ENCODE measurements at regions not wholly inside any gene's neighbourhood (a gene's known extent, or its start where the extent isn't known, plus 50 kb on each side); places are given as distances from the start of the nearest gene placed in this dataset.

- Histone ChIP-seq H3F3A (replicated peaks; ENCODE audit: low read depth) (no peaks in the 10 kb centered on the region), H3K36me3 (ENCODE audit: insufficient read depth) (no peaks in the 10 kb centered on the region), H3K79me2 (replicated peaks; ENCODE audit: insufficient read depth) (no peaks in the 10 kb centered on the region), H3K4me3 (no peak overlapping the region), H3K4me1 (ENCODE audit: insufficient read depth) (no peaks in the 10 kb centered on the region), H3K4me2 (no peak overlapping the region), H4K20me1 (replicated peaks; ENCODE audit: insufficient read depth) (no peaks in the 10 kb centered on the region), H3K9me2 (ENCODE audit: insufficient read depth) (no peaks in the 10 kb centered on the region), H3K27me3 (ENCODE audit: insufficient read depth) (no peaks in the 10 kb centered on the region), H3K27ac (ENCODE audit: low read depth) (no peak overlapping the region), H2AFZ (no peak overlapping the region)
- peaks cover 4% of the 10 kb centered on the region; the same call in 1 of the 3 replicates for H3K9me3 Mint-ChIP-seq
- no peak for TF ChIP-seq ZNF114 (CRISPR knock-in tag; IDR thresholded peaks at IDR 0.05)
- TF ChIP-seq NANOG (IDR thresholded peaks at IDR 0.05; ENCODE audit: borderline replicate concordance): no peak
- TF ChIP-seq, protein P1, sequence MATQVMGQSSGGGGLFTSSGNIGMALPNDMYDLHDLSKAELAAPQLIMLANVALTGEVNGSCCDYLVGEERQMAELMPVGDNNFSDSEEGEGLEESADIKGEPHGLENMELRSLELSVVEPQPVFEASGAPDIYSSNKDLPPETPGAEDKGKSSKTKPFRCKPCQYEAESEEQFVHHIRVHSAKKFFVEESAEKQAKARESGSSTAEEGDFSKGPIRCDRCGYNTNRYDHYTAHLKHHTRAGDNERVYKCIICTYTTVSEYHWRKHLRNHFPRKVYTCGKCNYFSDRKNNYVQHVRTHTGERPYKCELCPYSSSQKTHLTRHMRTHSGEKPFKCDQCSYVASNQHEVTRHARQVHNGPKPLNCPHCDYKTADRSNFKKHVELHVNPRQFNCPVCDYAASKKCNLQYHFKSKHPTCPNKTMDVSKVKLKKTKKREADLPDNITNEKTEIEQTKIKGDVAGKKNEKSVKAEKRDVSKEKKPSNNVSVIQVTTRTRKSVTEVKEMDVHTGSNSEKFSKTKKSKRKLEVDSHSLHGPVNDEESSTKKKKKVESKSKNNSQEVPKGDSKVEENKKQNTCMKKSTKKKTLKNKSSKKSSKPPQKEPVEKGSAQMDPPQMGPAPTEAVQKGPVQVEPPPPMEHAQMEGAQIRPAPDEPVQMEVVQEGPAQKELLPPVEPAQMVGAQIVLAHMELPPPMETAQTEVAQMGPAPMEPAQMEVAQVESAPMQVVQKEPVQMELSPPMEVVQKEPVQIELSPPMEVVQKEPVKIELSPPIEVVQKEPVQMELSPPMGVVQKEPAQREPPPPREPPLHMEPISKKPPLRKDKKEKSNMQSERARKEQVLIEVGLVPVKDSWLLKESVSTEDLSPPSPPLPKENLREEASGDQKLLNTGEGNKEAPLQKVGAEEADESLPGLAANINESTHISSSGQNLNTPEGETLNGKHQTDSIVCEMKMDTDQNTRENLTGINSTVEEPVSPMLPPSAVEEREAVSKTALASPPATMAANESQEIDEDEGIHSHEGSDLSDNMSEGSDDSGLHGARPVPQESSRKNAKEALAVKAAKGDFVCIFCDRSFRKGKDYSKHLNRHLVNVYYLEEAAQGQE (IDR thresholded peaks at IDR 0.05; ENCODE audit: unreplicated experiment): no peak
- TF ChIP-seq POLR2AphosphoS5 (IDR thresholded peaks at IDR 0.05; ENCODE audit: low read depth): no peak
- H3K4me3 Mint-ChIP-seq: no peak overlapping the region
- no peak overlapping the region for H3K27ac Mint-ChIP-seq
- H3K4me1 Mint-ChIP-seq: peaks cover 15% of the 10 kb centered on the region
- ATAC-seq: no peak
- H3K27me3 Mint-ChIP-seq (ENCODE audit: insufficient read depth, low read depth, poor library complexity): peaks cover 9% of the 10 kb centered on the region
- DNase-seq (ENCODE audit: low spot score): no peak
- no peaks in the 10 kb centered on the region for H3K36me3 Mint-ChIP-seq (ENCODE audit: low read depth)
Observed at GRCh38 chr5:3285621-3286020, 310.0 kb upstream of the IRX1 start.

GRCh38 chr5:3284506-3284905 is 311.1 kb upstream of the IRX1 start:
- no peaks in the 10 kb centered on the region for H3K36me3 ChIP-seq (ENCODE audit: insufficient read depth)
- H3K36me3 Mint-ChIP-seq (ENCODE audit: low read depth): no peaks in the 10 kb centered on the region
- DNase-seq (ENCODE audit: low spot score) (no peak), ATAC-seq (no peak)
- no peak overlapping the region for H3K4me3 ChIP-seq
- H3K4me1 Mint-ChIP-seq: peaks cover 15% of the 10 kb centered on the region
- H3K4me3 Mint-ChIP-seq: no peak overlapping the region
- H3K27ac Mint-ChIP-seq: no peak overlapping the region
- no peaks in the 10 kb centered on the region for H3K9me2 ChIP-seq (ENCODE audit: insufficient read depth)
- peaks cover 4% of the 10 kb centered on the region; the same call in 1 of the 3 replicates for H3K9me3 Mint-ChIP-seq
- H4K20me1 ChIP-seq (replicated peaks; ENCODE audit: insufficient read depth): no peaks in the 10 kb centered on the region
- H3K27me3 ChIP-seq (ENCODE audit: insufficient read depth): no peaks in the 10 kb centered on the region
- H2AFZ ChIP-seq: no peak overlapping the region
- H3K4me1 ChIP-seq (ENCODE audit: insufficient read depth): no peaks in the 10 kb centered on the region
- no peaks in the 10 kb centered on the region for H3K79me2 ChIP-seq (replicated peaks; ENCODE audit: insufficient read depth)
- H3F3A ChIP-seq (replicated peaks; ENCODE audit: low read depth): no peaks in the 10 kb centered on the region
- peaks cover 9% of the 10 kb centered on the region for H3K27me3 Mint-ChIP-seq (ENCODE audit: insufficient read depth, low read depth, poor library complexity)
- H3K4me2 ChIP-seq: no peak overlapping the region
- no peak overlapping the region for H3K27ac ChIP-seq (ENCODE audit: low read depth)
- TF ChIP-seq, protein P1 (IDR thresholded peaks at IDR 0.05; ENCODE audit: unreplicated experiment): no peak
- no peak for TF ChIP-seq CTCF (conservative IDR thresholded peaks at IDR 0.05; ENCODE audit: low read depth in 2 of 2)
- TF ChIP-seq JUNB (IDR thresholded peaks at IDR 0.05; ENCODE audit: unreplicated experiment): no peak
- no peak for TF ChIP-seq CREB1 (CRISPR knock-in tag; IDR thresholded peaks at IDR 0.05; ENCODE audit: low read depth)
- no peak for TF ChIP-seq EZH2phosphoT487 (IDR thresholded peaks at IDR 0.05; ENCODE audit: unreplicated experiment)
- TF ChIP-seq ETS1 (IDR thresholded peaks at IDR 0.05): no peak
- TF ChIP-seq ZNF114 (CRISPR knock-in tag; IDR thresholded peaks at IDR 0.05): no peak
